Liver (tissue), 8 donors: ENCODE measurements at regions not wholly inside any gene's neighbourhood (a gene's known extent, or its start where the extent isn't known, plus 50 kb on each side); places are given as distances from the start of the nearest gene placed in this dataset.

Experiments used
- DNase-seq: peaks from one replicate; pipeline ENCODE4 v3.0.0-alpha.2; 2017; ENCODE audit warnings: low spot score
- H3K27ac ChIP-seq, 2 donors: one replicate each; pipeline ENCODE4 v1.7.0; 2013; ENCODE audit warnings: inconsistent platforms in 2 of 2, low read length in 2 of 2, control low read depth in 1 of 2, low read depth in 1 of 2, mild to moderate bottlenecking in 1 of 2
- H3K27me3 ChIP-seq, 4 donors: one replicate each; pipeline versions ENCODE4 v1.6.1 to v1.7.0; 2013; ENCODE audit warnings: low read length in 3 of 4, inconsistent platforms in 1 of 4, mild to moderate bottlenecking in 1 of 4, moderate library complexity in 1 of 4; ENCODE audit not compliant: control insufficient read depth in 4 of 4, insufficient read depth in 4 of 4
- H3K36me3 ChIP-seq, 4 donors: one replicate each; pipeline versions ENCODE4 v1.6.1 to v1.7.0; 2013; ENCODE audit warnings: low read length in 3 of 4, mild to moderate bottlenecking in 3 of 4, low read depth in 1 of 4, moderate library complexity in 1 of 4; ENCODE audit not compliant: control insufficient read depth in 4 of 4, insufficient read depth in 3 of 4
- H3K4me1 ChIP-seq, 4 donors: one replicate each; pipeline versions ENCODE4 v1.6.1 to v1.7.0; 2013; ENCODE audit warnings: low read length in 3 of 4, mild to moderate bottlenecking in 3 of 4, moderate library complexity in 1 of 4; ENCODE audit not compliant: control insufficient read depth in 4 of 4, insufficient read depth in 4 of 4
- H3K4me3 ChIP-seq, 3 donors: one replicate each; pipeline versions ENCODE4 v1.6.1 to v1.7.0; 2013; ENCODE audit warnings: low read length in 3 of 3, control low read depth in 1 of 3, low read depth in 1 of 3, mild to moderate bottlenecking in 1 of 3
- H3K9ac ChIP-seq, 2 donors: one replicate each; pipeline ENCODE4 v1.7.0; 2013; ENCODE audit warnings: low read length in 2 of 2, mild to moderate bottlenecking in 2 of 2, moderate library complexity in 2 of 2, control low read depth in 1 of 2, low read depth in 1 of 2
- H3K9me3 ChIP-seq, 4 donors: one replicate each; pipeline versions ENCODE4 v1.6.1 to v1.7.0; 2013; ENCODE audit warnings: low read length in 3 of 4; ENCODE audit not compliant: control insufficient read depth in 4 of 4
- EGR1 ChIP-seq, 2 donors: IDR thresholded peaks; 2 replicates each; pipeline ENCODE4 v1.6.1; 2016 to 2018; ENCODE audit warnings: antibody characterized with exemption in 2 of 2, low read depth in 2 of 2
- FOXA1 ChIP-seq: IDR thresholded peaks from 2 replicates; pipeline ENCODE4 v1.6.1; 2016; ENCODE audit warnings: antibody characterized with exemption
- FOXA2 ChIP-seq: IDR thresholded peaks from 2 replicates; pipeline ENCODE4 v1.6.1; 2016; ENCODE audit warnings: antibody characterized with exemption
- GABPA ChIP-seq, 2 donors: IDR thresholded peaks in 1 of 2; conservative IDR thresholded peaks in 1 of 2; 2 replicates each; pipeline ENCODE4 v1.6.1; 2016; ENCODE audit warnings: antibody characterized with exemption in 2 of 2, mild to moderate bottlenecking in 1 of 2, moderate library complexity in 1 of 2
- HNF4A ChIP-seq, 2 donors: conservative IDR thresholded peaks; 2 replicates each; pipeline ENCODE4 v1.6.1; 2016; ENCODE audit warnings: antibody characterized with exemption in 2 of 2, mild to moderate bottlenecking in 2 of 2
- HNF4G ChIP-seq: IDR thresholded peaks from 2 replicates; pipeline ENCODE4 v1.6.1; 2016; ENCODE audit warnings: antibody characterized with exemption
- JUND ChIP-seq, 2 donors: IDR thresholded peaks; 2 replicates each; pipeline ENCODE4 v1.6.1; 2016; ENCODE audit warnings: antibody characterized with exemption in 2 of 2
- NR2F2 ChIP-seq: IDR thresholded peaks from 2 replicates; pipeline ENCODE4 v1.6.1; 2016; ENCODE audit warnings: antibody characterized with exemption
- RAD21 ChIP-seq, 2 donors: IDR thresholded peaks; 2 replicates each; pipeline ENCODE4 v1.6.1; 2016; ENCODE audit warnings: antibody characterized with exemption in 2 of 2, mild to moderate bottlenecking in 2 of 2
- RXRA ChIP-seq, 2 donors: IDR thresholded peaks; 2 replicates each; pipeline ENCODE4 v1.6.1; 2017 to 2018; ENCODE audit warnings: antibody characterized with exemption in 2 of 2, mild to moderate bottlenecking in 1 of 2
- SP1 ChIP-seq: IDR thresholded peaks from 2 replicates; pipeline ENCODE4 v1.6.1; 2018; ENCODE audit warnings: antibody characterized with exemption, mild to moderate bottlenecking
- TAF1 ChIP-seq: conservative IDR thresholded peaks from 2 replicates; pipeline ENCODE4 v1.6.1; 2016; ENCODE audit warnings: antibody characterized with exemption, mild to moderate bottlenecking
- YY1 ChIP-seq: IDR thresholded peaks from 2 replicates; pipeline ENCODE4 v1.6.1; 2016; ENCODE audit warnings: antibody characterized with exemption, mild to moderate bottlenecking
- WGBS: extraction: QIAGEN DNeasy Blood & Tissue Kit; methylation state at CpG from one replicate; pipeline ENCODE4 v1.1.7; 2013; 5-methylcytosine and 5-hydroxymethylcytosine counted together
- TF ChIP-seq, protein P1 (sequence below): IDR thresholded peaks from 2 replicates; pipeline ENCODE4 v1.6.1; 2016; ENCODE audit warnings: antibody characterized with exemption, mild to moderate bottlenecking
- TF ChIP-seq, protein P2 (sequence below): IDR thresholded peaks from 2 replicates; pipeline ENCODE4 v1.6.1; 2016; ENCODE audit warnings: antibody characterized with exemption
- TF ChIP-seq, protein P3 (sequence below): fragments of 150-350 bp; IDR thresholded peaks from 2 replicates; pipeline ENCODE4 v1.5.1; 2017; ENCODE audit warnings: improper control_type of control experiment, low read depth, low read length; ENCODE audit not compliant: missing input control
- TF ChIP-seq, protein P4 (sequence below): IDR thresholded peaks from 2 replicates; pipeline ENCODE4 v1.6.1; 2016; ENCODE audit warnings: antibody characterized with exemption
- TF ChIP-seq, protein P5 (sequence below): IDR thresholded peaks from 2 replicates; pipeline ENCODE4 v1.6.1; 2016; ENCODE audit warnings: antibody characterized with exemption
- donor health status: healthy.
- donor health status: healthy.
- donor health status: healthy.
- donor health status: healthy.
- donor health status: healthy.

DNA sequence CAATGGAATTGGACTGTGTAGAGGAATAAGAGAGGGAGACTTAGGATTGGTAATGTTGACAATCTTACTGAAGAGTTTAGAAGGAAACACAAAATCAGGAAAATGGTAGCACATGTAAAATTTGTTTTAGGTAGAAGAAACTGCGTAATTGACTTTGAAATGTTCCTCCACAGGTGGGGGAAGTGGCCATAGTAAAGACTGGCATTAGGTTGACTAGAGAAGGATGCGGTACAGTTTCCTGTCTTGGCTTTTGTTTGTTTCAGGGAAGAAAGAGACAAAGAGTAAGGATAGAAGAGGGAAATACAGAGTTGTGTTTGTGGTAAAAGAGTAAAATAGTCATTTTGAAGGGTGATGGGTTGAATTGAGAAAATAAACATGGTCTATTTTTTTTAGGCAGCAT is 253.6 kb upstream of the ZNF717 start:
- no peaks in the 10 kb centered on the region for H3K4me1 ChIP-seq
- no peaks in the 10 kb centered on the region for H3K36me3 ChIP-seq
- DNase-seq: no peak
- H3K27me3 ChIP-seq: no peaks in the 10 kb centered on the region
- H3K9me3 ChIP-seq: no peaks in the 10 kb centered on the region
- H3K4me3 ChIP-seq: no peak overlapping the region
- H3K9ac ChIP-seq: no peak overlapping the region
- H3K27ac ChIP-seq: no peak overlapping the region
- WGBS: 70% methylated on average over 2 of the region's 2 CpGs
- TF ChIP-seq HNF4G (no peak), NR2F2 (no peak), FOXA1 (no peak), RAD21 (IDR thresholded peaks at IDR 0.05) (no peak), GABPA (IDR thresholded peaks at IDR 0.05 in 1 of 2, conservative IDR thresholded peaks at IDR 0.05 in 1 of 2) (no peak), RXRA (IDR thresholded peaks at IDR 0.05) (no peak), FOXA2 (no peak), EGR1 (IDR thresholded peaks at IDR 0.05; ENCODE audit: low read depth in 2 of 2) (no peak), YY1 (no peak)
- TF ChIP-seq, protein P1, sequence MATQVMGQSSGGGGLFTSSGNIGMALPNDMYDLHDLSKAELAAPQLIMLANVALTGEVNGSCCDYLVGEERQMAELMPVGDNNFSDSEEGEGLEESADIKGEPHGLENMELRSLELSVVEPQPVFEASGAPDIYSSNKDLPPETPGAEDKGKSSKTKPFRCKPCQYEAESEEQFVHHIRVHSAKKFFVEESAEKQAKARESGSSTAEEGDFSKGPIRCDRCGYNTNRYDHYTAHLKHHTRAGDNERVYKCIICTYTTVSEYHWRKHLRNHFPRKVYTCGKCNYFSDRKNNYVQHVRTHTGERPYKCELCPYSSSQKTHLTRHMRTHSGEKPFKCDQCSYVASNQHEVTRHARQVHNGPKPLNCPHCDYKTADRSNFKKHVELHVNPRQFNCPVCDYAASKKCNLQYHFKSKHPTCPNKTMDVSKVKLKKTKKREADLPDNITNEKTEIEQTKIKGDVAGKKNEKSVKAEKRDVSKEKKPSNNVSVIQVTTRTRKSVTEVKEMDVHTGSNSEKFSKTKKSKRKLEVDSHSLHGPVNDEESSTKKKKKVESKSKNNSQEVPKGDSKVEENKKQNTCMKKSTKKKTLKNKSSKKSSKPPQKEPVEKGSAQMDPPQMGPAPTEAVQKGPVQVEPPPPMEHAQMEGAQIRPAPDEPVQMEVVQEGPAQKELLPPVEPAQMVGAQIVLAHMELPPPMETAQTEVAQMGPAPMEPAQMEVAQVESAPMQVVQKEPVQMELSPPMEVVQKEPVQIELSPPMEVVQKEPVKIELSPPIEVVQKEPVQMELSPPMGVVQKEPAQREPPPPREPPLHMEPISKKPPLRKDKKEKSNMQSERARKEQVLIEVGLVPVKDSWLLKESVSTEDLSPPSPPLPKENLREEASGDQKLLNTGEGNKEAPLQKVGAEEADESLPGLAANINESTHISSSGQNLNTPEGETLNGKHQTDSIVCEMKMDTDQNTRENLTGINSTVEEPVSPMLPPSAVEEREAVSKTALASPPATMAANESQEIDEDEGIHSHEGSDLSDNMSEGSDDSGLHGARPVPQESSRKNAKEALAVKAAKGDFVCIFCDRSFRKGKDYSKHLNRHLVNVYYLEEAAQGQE: no peak
- TF ChIP-seq, protein P2, sequence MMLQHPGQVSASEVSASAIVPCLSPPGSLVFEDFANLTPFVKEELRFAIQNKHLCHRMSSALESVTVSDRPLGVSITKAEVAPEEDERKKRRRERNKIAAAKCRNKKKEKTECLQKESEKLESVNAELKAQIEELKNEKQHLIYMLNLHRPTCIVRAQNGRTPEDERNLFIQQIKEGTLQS: no peak
- TF ChIP-seq, protein P3, sequence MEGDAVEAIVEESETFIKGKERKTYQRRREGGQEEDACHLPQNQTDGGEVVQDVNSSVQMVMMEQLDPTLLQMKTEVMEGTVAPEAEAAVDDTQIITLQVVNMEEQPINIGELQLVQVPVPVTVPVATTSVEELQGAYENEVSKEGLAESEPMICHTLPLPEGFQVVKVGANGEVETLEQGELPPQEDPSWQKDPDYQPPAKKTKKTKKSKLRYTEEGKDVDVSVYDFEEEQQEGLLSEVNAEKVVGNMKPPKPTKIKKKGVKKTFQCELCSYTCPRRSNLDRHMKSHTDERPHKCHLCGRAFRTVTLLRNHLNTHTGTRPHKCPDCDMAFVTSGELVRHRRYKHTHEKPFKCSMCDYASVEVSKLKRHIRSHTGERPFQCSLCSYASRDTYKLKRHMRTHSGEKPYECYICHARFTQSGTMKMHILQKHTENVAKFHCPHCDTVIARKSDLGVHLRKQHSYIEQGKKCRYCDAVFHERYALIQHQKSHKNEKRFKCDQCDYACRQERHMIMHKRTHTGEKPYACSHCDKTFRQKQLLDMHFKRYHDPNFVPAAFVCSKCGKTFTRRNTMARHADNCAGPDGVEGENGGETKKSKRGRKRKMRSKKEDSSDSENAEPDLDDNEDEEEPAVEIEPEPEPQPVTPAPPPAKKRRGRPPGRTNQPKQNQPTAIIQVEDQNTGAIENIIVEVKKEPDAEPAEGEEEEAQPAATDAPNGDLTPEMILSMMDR: no peak
- TF ChIP-seq, protein P4, sequence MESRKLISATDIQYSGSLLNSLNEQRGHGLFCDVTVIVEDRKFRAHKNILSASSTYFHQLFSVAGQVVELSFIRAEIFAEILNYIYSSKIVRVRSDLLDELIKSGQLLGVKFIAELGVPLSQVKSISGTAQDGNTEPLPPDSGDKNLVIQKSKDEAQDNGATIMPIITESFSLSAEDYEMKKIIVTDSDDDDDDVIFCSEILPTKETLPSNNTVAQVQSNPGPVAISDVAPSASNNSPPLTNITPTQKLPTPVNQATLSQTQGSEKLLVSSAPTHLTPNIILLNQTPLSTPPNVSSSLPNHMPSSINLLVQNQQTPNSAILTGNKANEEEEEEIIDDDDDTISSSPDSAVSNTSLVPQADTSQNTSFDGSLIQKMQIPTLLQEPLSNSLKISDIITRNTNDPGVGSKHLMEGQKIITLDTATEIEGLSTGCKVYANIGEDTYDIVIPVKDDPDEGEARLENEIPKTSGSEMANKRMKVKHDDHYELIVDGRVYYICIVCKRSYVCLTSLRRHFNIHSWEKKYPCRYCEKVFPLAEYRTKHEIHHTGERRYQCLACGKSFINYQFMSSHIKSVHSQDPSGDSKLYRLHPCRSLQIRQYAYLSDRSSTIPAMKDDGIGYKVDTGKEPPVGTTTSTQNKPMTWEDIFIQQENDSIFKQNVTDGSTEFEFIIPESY: no peak
- TF ChIP-seq, protein P5, sequence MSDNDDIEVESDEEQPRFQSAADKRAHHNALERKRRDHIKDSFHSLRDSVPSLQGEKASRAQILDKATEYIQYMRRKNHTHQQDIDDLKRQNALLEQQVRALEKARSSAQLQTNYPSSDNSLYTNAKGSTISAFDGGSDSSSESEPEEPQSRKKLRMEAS: no peak

DNA sequence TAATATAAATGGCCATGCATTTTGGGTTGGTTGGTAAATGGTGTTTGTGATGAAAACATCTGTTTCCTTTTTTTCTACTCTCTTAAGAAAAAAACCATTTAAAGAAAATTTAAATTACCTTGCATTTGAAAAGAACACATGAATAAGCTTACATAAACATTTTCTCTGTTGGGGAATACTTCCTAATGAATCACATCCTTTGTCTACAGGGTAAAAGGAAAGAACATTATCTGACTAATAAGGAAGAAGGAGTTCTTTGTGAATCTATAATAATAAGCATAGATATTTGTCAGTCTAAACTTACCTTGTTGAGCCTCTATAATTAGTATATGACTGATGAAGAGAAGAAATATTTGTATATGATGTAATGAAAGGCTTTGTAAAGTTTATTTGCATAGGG is 254.1 kb upstream of the ZNF717 start:
- Histone ChIP-seq H3K9me3 (no peaks in the 10 kb centered on the region), H3K27ac (no peak overlapping the region), H3K4me3 (no peak overlapping the region), H3K4me1 (no peaks in the 10 kb centered on the region), H3K9ac (no peak overlapping the region), H3K27me3 (no peaks in the 10 kb centered on the region), H3K36me3 (no peaks in the 10 kb centered on the region)
- TF ChIP-seq HNF4A (conservative IDR thresholded peaks at IDR 0.05): no peak
- TF ChIP-seq RXRA (IDR thresholded peaks at IDR 0.05): no peak
- TF ChIP-seq TAF1: no peak
- TF ChIP-seq JUND (IDR thresholded peaks at IDR 0.05): no peak
- TF ChIP-seq, protein P5: no peak
- TF ChIP-seq, protein P4: no peak
- TF ChIP-seq, protein P3: no peak
- no peak for TF ChIP-seq GABPA (IDR thresholded peaks at IDR 0.05 in 1 of 2, conservative IDR thresholded peaks at IDR 0.05 in 1 of 2)
- TF ChIP-seq SP1: no peak
- no peak for TF ChIP-seq NR2F2
- no peak for DNase-seq
